GM18868 (cell line): ENCODE measurements at regions not wholly inside any gene's neighbourhood (a gene's known extent, or its start where the extent isn't known, plus 50 kb on each side); places are given as distances from the start of the nearest gene placed in this dataset.
"Not testable (repeated sequence)": the region's sequence is repeated elsewhere in the genome, so short reads cannot be mapped to it uniquely, and the experiment has no call there.

Experiments used
- ATAC-seq: cut with Tn5 transposase; IDR thresholded peaks from one replicate; pipeline ENCODE4 v1.9.1; 2021; ENCODE audit warnings: mild to moderate bottlenecking, moderate library complexity; ENCODE audit not compliant: unreplicated experiment

DNA sequence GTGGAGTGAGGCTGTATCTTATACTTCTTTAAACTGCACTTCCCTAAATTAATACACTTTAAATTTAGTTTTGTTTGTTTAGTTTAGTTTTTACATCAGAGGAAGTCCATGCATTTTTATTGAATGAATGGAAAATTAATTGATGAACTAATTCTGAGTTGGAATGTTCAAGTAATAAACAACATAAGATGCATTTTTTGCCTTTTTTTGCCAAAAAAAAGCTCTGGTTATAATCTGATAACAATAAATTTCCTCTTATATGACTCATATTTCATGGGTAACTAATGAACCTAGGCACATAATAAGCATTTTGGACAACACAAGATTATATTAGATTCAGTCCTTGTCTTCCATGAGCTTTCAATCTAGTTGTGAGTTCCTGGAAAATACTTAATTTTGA is 323.1 kb downstream of the CENPW start:
- no peak for ATAC-seq

DNA sequence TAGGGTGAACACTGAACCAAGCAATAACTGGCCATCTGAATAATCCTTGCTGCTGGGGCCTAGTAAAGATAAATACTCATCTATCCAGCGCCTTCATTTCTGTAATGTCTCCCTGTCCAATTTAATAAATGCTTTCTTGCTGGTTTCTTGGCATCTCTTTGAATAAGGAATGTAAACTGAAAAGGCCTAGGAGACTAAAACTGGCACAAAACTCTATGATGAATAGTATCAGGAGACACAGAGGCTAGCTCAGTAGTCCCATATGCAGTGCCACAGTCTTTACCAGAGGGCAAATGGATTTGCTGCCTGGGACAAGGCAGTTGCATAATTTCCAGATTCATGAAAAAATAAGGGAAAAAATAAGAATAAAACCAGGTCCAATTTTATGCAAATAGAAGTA is 324.4 kb downstream of the CENPW start:
- no peak for ATAC-seq

DNA sequence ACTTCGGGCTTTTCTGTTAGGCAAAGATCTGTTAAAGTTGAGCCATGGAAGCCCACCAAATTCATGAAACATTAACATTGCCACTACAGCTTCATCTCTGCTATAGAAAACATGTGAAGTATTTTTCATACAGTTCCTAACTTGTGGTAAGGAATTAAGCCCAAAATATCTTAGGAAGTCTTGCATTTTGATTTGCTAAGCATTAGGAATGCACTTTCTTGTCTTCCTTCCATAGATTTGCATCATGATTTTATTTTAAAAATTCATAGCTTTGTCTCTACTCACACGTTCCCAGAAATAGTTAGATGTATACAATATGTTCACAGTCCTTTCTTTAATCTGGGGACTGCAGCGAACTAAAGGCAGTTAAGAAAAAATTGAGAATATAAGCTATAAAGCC is 325.6 kb downstream of the CENPW start:
- no peak for ATAC-seq

DNA sequence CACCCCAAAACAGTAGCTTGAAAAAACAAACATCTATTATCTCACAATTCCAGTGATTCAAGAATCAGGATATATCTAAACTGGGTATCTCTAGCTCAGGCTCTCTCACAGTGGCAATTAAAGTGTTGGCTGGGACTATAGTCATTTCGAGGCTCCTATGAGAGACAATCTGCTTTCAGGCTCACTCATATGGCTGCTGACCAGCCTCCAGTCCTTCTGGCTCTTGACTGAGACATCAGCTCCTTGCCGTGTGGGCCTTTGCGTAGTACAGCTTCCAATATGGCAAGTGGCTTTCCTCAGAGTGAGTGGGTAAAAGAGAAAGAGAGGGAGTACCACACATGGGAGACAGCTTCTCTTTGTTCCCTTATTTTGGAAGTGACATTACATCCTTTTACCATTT is 327.2 kb downstream of the CENPW start:
- no peak for ATAC-seq

DNA sequence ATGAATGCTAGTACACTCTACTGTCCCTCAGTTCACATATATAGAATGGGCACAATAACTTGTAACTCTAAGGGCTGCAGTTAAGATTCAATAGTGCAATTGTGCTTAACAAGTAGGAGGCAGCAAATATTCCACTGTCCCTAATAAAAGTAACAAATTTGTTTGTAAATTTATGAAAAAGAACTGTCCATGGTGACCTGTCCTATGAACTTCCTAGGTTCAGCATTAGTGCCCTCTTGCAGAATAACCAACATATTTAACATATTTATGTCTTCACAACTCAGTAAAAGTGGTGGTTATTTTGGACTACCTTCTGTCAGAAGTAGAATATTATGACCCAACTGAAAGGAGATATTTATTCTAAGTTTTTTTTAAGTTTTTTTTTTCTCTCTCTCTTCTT is 327.8 kb downstream of the CENPW start:
- ATAC-seq = no peak

DNA sequence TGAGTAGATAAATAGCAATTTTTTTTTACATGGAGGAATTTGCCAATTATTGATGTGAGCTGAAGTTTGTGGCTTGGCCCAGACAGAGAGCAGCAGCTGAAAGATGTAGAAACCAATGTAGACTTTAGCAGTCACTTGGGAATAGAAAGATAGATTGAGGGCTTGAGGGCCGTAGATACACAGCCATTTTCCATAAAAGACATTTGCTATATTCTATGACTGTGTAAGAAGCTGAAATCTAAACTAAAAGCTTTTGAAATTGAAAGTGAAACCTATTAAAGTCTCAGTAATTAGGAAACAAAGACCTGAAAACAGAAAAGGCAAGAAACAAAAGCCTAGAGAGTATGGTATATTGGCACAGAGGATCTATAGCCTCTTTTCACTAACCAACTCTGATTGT is 332.7 kb downstream of the CENPW start:
- peak; percentile 93 for ATAC-seq

DNA sequence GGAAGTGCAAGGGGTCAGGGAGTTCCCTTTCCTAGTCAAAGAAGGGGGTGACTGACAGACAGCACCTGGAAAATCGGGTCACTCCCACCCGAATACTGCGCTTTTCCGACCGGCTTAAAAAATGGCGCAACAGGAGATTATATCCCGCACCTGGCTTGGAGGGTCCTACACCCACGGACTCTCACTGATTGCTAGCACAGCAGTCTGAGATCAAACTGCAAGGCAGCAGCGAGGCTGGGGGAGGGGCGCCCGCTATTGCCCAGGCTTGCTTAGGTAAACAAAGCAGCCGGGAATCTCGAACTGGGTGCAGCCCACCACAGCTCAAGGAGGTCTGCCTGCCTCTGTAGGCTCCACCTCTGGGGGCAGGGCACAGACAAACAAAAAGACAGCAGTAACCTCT is 333.8 kb downstream of the CENPW start:
- not testable (repeated sequence) for ATAC-seq

DNA sequence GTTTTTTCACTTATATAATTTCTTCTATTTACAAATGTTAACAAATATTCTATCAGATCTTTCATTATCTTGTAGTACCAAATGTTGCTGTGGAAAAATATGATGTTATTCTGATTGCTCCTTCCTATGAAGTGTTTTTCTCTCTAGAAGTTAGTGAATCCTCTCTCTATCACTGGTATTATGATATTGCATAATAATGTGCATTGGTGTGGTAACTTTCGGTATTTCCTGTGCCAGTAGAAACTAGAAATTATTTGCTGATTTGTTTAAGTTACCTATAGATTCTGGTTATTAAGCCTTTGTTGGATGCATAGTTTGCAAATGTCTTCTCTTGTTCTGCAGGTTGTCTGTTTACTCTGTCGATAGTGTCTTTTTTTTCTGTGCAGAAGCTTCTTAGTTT is 342.5 kb downstream of the CENPW start:
- no peak for ATAC-seq

DNA sequence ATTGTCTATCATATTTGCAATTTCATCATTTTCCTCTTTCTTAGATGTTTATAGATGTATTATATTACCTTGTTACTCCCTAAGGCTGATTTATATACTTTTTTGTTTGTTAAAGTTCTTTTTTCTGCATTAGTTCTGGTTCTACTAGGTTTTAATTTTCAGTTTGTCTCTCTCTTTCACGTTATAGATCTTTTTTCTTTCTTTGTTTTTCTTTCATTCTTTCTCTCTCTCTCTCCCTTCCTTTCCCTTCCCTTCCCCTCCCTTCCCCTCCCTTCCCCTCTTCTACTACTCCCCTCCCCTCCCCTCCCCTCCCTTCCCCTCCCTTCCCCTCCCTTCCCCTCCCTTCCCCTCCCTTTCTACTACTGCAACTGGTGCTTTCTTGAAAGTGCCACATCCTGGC is 345.3 kb downstream of the CENPW start:
- ATAC-seq = no peak

DNA sequence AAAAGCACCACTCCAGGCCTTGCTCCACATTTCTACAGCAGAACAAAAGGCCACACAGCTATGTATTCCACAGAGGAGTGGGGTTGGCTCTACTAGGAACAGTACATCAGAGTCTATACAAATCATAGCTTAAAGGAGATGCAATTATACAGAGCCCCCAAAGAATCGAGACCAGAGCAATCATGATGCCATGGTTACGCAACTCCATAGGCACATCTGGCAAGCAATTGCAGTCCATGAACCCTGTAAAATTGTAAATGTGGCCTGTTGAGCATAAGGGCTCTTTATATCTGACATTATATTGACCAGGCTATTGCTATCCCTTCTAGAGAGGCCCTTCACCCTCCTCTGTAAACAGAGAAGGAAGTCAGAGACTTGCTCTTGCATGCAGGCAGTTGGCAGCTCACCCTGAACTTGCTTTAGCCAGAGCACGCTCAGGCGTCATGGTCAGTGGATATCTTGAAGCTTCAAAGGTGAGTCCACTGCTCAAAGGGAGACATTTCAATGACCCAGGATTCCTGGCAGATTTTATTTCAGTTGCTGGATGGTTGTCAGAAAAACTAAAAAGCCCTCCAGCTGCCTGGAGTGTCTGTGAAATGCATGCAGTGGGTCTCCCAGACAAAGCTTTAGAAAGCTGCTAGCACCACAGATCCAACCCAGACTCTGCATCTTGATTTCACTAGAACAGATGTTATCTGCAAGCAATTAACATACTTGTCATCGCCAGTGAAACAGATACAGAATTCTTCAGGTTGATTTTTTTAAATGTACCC is 357.2 kb downstream of the CENPW start:
- ATAC-seq = no peak

DNA sequence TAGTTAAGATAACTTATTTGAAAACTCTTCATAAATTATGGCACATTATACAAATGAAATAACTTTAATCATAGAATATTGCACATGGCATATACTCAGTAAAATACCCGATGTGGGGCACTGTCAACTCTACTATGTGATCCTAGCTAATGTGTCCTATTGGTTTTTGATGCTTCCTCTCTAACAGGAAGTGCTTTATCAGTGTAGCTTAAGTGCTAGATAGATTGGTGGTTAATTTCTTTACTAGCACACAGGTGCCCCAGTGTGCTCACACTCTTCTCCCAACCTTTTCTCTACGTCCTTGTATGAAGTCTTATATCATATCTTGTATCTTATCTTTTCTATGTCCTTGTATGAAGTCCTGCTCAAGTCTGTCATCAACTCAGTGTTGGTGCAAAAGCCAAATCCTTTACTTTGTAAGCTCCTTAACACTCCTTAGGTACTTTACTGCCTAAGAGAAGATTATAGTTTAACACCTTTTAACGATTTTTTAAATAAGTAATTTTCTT is 358.9 kb downstream of the CENPW start:
- ATAC-seq = no peak

DNA sequence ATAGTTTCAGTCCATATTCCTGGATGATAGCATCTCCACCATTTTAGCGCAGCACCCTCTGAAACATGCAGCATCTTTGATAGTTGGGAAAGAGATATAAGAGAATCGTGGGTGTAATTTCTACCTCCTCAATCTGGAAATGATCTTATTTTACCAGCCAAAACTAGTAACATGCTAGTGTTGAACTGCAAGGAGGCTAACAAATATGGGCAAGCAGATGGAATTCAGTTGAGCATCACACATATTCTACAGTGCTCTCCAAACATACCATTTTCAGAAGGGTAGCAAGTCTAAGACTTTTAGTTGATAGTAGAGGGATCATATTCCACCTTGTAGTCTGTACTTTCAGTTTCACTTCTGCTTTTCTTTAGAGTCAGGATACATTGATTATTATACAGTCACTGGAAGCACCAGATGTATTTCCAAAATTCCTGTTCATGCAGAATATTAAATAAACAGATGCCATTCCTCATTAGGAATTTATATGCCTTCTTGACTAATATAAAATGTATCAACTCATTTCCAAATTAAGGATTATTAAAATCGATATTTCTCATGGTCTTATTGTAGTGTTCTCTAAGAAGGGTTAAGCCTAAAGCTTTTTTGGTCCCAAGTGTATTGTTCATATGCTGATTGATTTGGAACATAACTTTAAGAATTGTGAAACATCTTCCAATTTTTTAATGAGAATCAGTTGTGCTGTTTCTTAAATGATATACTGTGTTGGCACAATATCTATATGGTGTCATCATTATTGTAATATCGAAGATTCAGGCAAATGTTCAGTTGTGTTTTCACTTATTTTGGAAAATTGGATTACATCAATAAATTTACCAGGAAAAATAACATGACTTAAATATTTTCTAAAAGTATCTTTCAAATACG is 362.0 kb downstream of the CENPW start:
- ATAC-seq = peak; percentile 69

DNA sequence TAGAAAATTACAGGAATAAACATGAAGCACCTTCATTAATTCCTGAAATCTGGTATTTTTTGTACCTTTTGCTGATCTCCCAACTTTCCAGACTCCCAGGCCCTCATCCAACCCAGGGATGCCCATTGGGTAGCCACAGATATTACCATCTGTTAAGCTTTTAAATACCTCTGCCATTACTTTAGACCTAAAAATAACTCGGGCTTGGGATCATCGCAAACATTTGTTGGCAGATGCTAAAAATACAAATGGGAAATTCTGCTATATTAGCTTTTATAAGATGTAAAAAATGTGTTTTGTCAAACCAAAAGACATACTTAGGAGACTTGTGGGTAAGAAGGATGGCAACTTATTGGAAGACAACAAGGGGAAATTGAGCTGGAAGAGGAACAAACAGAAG is 376.1 kb downstream of the CENPW start:
- ATAC-seq = no peak

DNA sequence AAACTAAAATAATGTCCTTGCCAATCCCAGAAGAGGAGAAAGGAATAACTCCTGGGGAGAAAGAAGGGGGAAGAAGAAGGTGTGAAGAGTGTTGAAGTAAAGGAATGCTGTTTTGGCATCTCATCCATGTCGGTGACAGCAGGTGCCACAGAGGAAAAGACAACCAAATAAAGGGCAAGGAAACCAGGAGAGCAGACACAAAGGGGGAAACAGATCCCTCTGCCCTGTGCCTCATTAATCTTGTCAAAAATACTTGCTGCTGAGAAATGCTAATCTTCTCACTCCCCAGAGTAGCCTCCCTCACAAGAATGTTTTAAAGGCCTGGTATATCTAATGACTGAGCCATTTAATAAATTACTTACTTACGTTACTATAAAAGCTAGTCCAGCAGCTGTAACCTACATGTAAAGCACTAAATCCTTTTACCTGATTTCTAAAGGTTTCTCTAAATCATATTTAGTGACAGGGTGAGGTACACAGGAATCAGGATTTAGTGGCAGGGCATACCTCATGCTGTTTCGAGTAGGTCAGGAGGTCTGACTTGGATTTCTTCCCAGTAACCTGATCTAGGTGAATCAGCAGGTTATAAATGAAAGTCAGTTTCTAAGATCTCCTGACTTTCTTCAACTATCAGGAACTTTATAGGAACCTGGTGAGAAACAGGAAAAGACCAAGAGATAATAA is 377.1 kb downstream of the CENPW start:
- no peak for ATAC-seq

DNA sequence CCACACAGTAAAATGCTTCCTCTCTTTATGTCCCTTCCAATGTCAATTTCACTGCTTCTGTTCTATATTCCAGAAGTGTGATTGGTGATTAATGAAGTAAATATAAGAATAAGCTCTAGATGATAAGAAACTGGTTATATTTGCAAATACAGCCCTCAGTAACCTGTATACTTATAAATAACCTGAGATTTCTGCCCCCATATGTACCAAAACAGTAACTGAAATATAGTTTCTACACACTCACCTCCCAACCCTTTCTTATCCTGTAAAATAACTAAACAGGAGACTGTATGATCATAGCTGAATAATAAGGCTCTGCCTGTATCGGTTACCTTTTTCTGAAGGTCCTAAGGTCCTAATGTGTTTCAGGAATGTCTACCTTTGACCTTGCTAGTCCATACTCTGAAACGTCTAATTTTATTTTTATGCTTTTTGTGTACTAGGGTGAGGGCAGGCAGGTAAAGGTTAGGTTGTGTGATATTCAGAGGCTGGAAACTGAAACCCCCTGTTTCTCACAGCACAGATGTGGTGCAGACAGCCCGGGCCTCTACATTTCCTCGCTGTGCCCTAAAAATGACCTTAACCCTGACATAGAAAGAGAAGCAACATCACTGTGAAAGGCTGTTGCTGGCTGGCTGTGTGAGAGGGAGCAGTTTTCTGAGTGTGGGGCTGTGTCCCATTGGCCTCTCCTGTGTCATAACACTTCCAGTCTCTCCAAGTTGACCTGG is 378.8 kb downstream of the CENPW start:
- peak; percentile 89 for ATAC-seq

DNA sequence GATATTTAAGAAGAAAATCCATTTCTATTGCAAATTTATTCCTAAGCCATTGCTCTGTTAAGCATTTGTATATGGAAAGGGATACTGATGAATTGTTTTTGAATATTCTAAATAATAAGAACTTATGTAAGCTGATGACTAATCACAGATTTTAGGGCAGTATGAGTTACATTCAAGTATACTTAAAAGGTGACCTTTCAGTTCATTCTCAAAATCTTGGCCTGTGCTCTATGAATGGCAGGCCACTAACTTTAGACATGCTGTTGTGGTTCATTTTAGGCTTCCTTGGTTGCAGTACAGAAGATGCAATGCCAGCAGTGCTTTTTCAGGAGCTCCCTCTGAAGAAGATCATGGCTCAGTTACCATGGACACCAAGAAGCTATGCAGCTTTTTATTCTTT is 380.4 kb downstream of the CENPW start:
- no peak for ATAC-seq

DNA sequence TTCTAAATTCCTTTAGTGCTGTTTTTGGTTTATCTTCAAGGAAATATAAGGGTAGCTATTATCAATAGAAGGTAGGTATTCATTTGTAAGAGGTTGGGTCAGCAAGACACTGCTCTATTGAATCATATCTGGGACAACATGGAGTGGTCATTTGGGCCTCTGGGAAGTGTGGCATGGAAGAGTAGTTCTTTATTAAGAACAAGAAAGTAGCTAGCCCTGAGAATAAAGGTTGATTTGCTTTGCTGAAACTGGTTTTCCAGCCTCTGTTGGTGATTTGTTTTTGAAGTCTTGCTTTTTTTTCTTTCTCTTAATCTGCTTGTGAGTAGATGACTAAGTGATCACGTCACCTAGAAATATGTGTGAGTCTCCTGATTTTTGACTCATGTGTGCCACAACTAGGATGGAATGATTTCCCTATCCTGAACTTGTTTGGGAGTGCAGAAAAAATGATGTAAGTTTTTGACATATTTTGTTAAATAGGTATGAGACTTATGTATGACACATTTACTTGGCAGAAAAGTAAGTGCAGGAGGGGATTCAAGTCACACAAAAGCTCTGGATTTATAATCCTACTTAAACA is 381.8 kb downstream of the CENPW start:
- no peak for ATAC-seq

DNA sequence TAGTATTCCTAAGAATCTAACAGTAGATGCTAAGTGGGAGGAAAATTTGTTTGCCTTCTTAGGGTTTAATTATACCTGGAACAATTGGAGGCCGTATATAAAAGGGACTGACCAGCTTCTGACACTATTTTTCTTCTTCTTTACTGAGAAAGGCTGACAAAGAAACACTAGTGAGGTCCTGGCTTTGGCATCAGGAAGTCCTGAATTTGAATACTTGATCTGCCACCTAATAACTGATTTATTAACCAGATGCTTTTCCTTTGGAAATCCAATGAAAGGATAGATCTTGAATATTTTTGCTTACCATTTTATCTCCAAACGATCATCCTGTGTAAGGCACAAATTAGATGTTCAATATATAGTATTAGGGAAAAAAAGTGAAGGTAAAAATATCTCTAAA is 382.5 kb downstream of the CENPW start:
- no peak for ATAC-seq

DNA sequence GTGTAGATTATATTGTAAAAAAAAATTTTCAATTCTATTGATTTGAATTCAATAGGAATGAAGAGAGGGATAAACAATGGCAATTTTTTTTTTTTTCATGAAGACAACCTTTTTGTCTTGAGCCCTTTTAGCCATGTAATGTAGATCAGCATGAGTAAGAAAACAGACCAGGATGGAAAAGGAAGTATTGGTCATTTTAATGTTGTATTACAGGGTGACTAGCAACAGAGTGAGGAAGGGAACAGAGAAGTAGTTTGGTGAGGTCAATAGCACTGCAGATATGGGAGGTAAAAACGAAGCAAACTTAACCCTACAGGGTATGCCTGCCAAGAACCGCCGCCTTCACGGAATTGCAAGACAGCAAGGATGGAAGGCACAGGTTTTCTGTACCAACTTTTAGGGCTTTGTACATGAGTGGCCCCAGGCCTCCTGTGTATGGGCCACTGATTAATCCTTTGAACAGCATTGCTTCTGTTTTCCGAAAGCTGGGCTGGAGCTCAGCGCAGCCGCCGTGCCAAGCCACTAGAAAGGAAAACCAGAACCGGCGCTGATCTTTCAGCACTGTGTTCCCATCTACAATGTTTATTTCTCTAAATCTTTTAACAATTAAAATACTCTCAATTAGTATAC is 383.7 kb downstream of the CENPW start:
- ATAC-seq = no peak

DNA sequence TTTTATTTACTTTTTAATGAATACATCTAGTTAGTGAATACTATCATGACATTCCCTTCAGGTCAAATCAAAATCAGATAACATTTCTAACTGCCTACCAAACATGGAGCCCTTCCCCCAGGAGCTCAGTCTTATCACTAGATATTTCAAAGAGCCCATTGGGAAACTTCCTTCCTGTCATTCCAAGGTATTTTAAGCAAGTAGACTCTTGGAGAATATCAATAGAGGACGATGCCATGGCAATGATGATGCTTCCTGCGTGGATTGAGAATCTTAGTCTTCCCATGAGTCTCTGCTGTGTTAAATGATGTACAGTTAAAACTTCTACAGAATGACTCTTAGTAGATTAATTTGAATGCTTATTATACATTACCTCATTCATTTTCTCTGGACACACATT is 384.9 kb downstream of the CENPW start:
- no peak for ATAC-seq
